Activated naive CD4-positive, alpha-beta T cell treated with anti-CD3 and anti-CD28 coated beads for 36 hours (primary cell): ENCODE measurements at regions not wholly inside any gene's neighbourhood (a gene's known extent, or its start where the extent isn't known, plus 50 kb on each side); places are given as distances from the start of the nearest gene placed in this dataset.
"Not testable (repeated sequence)": the region's sequence is repeated elsewhere in the genome, so short reads cannot be mapped to it uniquely, and the experiment has no call there.

ENCODE experiments used
- CTCF ChIA-PET: fragments of 350-600 bp; sonication (Branson Sonifier 250); formaldehyde crosslinking; loops from one replicate; lab custom pipeline; 2021; ENCODE audit warnings: antibody characterized with exemption; lab: Charles Lee
- DNase-seq: peaks from one replicate; pipeline ENCODE4 v3.0.0-alpha.2; 2020
- H3K27ac Mint-ChIP-seq: one replicate; pipeline ENCODE4 v1.8.0; 2021; ENCODE audit warnings: mild to moderate bottlenecking, mixed read lengths
- H3K27me3 Mint-ChIP-seq: one replicate; pipeline ENCODE4 v1.8.0; 2021; ENCODE audit warnings: low read depth, mixed read lengths
- H3K36me3 Mint-ChIP-seq: one replicate; pipeline ENCODE4 v1.8.0; 2021; ENCODE audit warnings: low read depth, mixed read lengths
- H3K4me1 Mint-ChIP-seq: one replicate; pipeline ENCODE4 v1.8.0; 2021; ENCODE audit warnings: low read depth, mixed read lengths
- H3K4me3 Mint-ChIP-seq: one replicate; pipeline ENCODE4 v1.8.0; 2021; ENCODE audit warnings: mild to moderate bottlenecking, moderate library complexity, mixed read lengths
- H3K9me3 Mint-ChIP-seq: one replicate; pipeline ENCODE4 v1.8.0; 2021; ENCODE audit warnings: mixed read lengths
- intact Hi-C: fragments of 100-400 bp; cut with micrococcal nuclease; formaldehyde crosslinking; loops from one replicate; pipeline ENCODE4 v1.15.1; 2023

GRCh38 chr6:77313595-77313994, 149.7 kb downstream of the HTR1B start:
- H3K9me3 Mint-ChIP-seq = no peaks in the 10 kb centered on the region
- H3K27me3 Mint-ChIP-seq = no peaks in the 10 kb centered on the region

GRCh38 chr6:77299931-77300330, 163.4 kb downstream of the HTR1B start:
- H3K4me1 Mint-ChIP-seq = no peaks in the 10 kb centered on the region
- no peak overlapping the region for H3K27ac Mint-ChIP-seq
- H3K4me3 Mint-ChIP-seq = no peak overlapping the region
- CTCF ChIA-PET = no interaction called here
- no peaks in the 10 kb centered on the region for H3K36me3 Mint-ChIP-seq
- intact Hi-C loops = no loop called here
- no peak for DNase-seq
- H3K9me3 Mint-ChIP-seq = peaks cover 15% of the 10 kb centered on the region
- H3K27me3 Mint-ChIP-seq = no peaks in the 10 kb centered on the region

More at GRCh38 chr6:77313595-77313994, 149.7 kb downstream of the HTR1B start:
- intact Hi-C loops = no loop called here
- no peaks in the 10 kb centered on the region for H3K36me3 Mint-ChIP-seq
- CTCF ChIA-PET = no interaction called here
- H3K4me1 Mint-ChIP-seq = no peaks in the 10 kb centered on the region
- DNase-seq = no peak
- no peak overlapping the region for H3K27ac Mint-ChIP-seq
- no peak overlapping the region for H3K4me3 Mint-ChIP-seq

GRCh38 chr6:77298283-77298682, 165.0 kb downstream of the HTR1B start:
- CTCF ChIA-PET = no interaction called here
- H3K4me1 Mint-ChIP-seq = no peaks in the 10 kb centered on the region
- no peaks in the 10 kb centered on the region for H3K27me3 Mint-ChIP-seq
- H3K27ac Mint-ChIP-seq = no peak overlapping the region
- intact Hi-C loops = no loop called here
- DNase-seq = no peak
- H3K36me3 Mint-ChIP-seq = no peaks in the 10 kb centered on the region
- no peak overlapping the region for H3K4me3 Mint-ChIP-seq
- H3K9me3 Mint-ChIP-seq = peaks cover 15% of the 10 kb centered on the region

GRCh38 chr6:77292564-77293546, 170.4 kb downstream of the HTR1B start:
- intact Hi-C loops = no loop called here
- Mint-ChIP-seq H3K9me3 (peaks cover 5% of the 10 kb centered on the region), H3K4me1 (no peaks in the 10 kb centered on the region), H3K4me3 (no peak overlapping the region), H3K27ac (no peak overlapping the region), H3K36me3 (no peaks in the 10 kb centered on the region), H3K27me3 (no peaks in the 10 kb centered on the region)
- no peak for DNase-seq
- CTCF ChIA-PET = no interaction called here

- intact Hi-C loops = no loop called here
- CTCF ChIA-PET = no interaction called here
- no peak overlapping the region for H3K4me3 Mint-ChIP-seq
- H3K27ac Mint-ChIP-seq = no peak overlapping the region
- no peaks in the 10 kb centered on the region for H3K27me3 Mint-ChIP-seq
- H3K4me1 Mint-ChIP-seq = no peaks in the 10 kb centered on the region
- peaks cover 1% of the 10 kb centered on the region for H3K9me3 Mint-ChIP-seq
- H3K36me3 Mint-ChIP-seq = no peaks in the 10 kb centered on the region
- DNase-seq = no peak
Observed at GRCh38 chr6:77290798-77291197, 172.5 kb downstream of the HTR1B start.

- no peak overlapping the region for H3K4me3 Mint-ChIP-seq
- no peak overlapping the region for H3K27ac Mint-ChIP-seq
- intact Hi-C loops = no loop called here
- CTCF ChIA-PET = no interaction called here
- DNase-seq = no peak
- no peaks in the 10 kb centered on the region for H3K4me1 Mint-ChIP-seq
- no peaks in the 10 kb centered on the region for H3K27me3 Mint-ChIP-seq
- H3K36me3 Mint-ChIP-seq = no peaks in the 10 kb centered on the region
- H3K9me3 Mint-ChIP-seq = peaks cover 3% of the 10 kb centered on the region
Observed at GRCh38 chr6:77286541-77286940, 176.8 kb downstream of the HTR1B start.

- intact Hi-C loops = no loop called here
- Mint-ChIP-seq H3K4me1 (no peaks in the 10 kb centered on the region), H3K27ac (no peak overlapping the region), H3K36me3 (no peaks in the 10 kb centered on the region), H3K9me3 (peaks cover 11% of the 10 kb centered on the region), H3K27me3 (no peaks in the 10 kb centered on the region), H3K4me3 (no peak overlapping the region)
- CTCF ChIA-PET = no interaction called here
- DNase-seq = no peak
Observed at GRCh38 chr6:77273929-77274328, 189.4 kb downstream of the HTR1B start.

GRCh38 chr6:77264970-77265369, 198.3 kb downstream of the HTR1B start:
- no peak overlapping the region for H3K27ac Mint-ChIP-seq
- CTCF ChIA-PET = no interaction called here
- intact Hi-C loops = no loop called here
- DNase-seq = no peak
- no peaks in the 10 kb centered on the region for H3K27me3 Mint-ChIP-seq
- no peak overlapping the region for H3K4me3 Mint-ChIP-seq
- H3K36me3 Mint-ChIP-seq = no peaks in the 10 kb centered on the region
- H3K9me3 Mint-ChIP-seq = no peaks in the 10 kb centered on the region
- no peaks in the 10 kb centered on the region for H3K4me1 Mint-ChIP-seq

- Mint-ChIP-seq H3K4me3 (no peak overlapping the region), H3K27me3 (no peaks in the 10 kb centered on the region), H3K27ac (no peak overlapping the region), H3K4me1 (no peaks in the 10 kb centered on the region), H3K9me3 (no peaks in the 10 kb centered on the region), H3K36me3 (no peaks in the 10 kb centered on the region)
- intact Hi-C loops = no loop called here
- CTCF ChIA-PET = no interaction called here
- no peak for DNase-seq
Observed at GRCh38 chr6:77263003-77263402, 200.3 kb downstream of the HTR1B start.

- CTCF ChIA-PET, H3K4me3 Mint-ChIP-seq, H3K4me1 Mint-ChIP-seq, DNase-seq, H3K27ac Mint-ChIP-seq, H3K36me3 Mint-ChIP-seq, H3K9me3 Mint-ChIP-seq, H3K27me3 Mint-ChIP-seq, intact Hi-C loops: not testable (repeated sequence)
Observed at GRCh38 chr6:77251801-77252200, 211.5 kb downstream of the HTR1B start.

GRCh38 chr6:77249560-77249959, 213.7 kb downstream of the HTR1B start:
- H3K4me1 Mint-ChIP-seq = no peaks in the 10 kb centered on the region
- H3K27me3 Mint-ChIP-seq = no peaks in the 10 kb centered on the region
- peaks cover 4% of the 10 kb centered on the region for H3K9me3 Mint-ChIP-seq
- intact Hi-C loops = no loop called here
- CTCF ChIA-PET = no interaction called here
- no peak for DNase-seq
- no peaks in the 10 kb centered on the region for H3K36me3 Mint-ChIP-seq
- H3K4me3 Mint-ChIP-seq = no peak overlapping the region
- H3K27ac Mint-ChIP-seq = no peak overlapping the region

- Mint-ChIP-seq H3K27ac (no peak overlapping the region), H3K36me3 (no peaks in the 10 kb centered on the region), H3K27me3 (no peaks in the 10 kb centered on the region), H3K4me1 (no peaks in the 10 kb centered on the region), H3K9me3 (no peaks in the 10 kb centered on the region), H3K4me3 (no peak overlapping the region)
- intact Hi-C loops = no loop called here
- CTCF ChIA-PET = no interaction called here
- DNase-seq = no peak
Observed at GRCh38 chr6:77245026-77245425, 218.3 kb downstream of the HTR1B start.
